Activated T-cell treated with anti-CD3 and anti-CD28 coated beads, Interleukin-2, amount 50 U/mL, for 1 hour (primary cell): ENCODE measurements at regions not wholly inside any gene's neighbourhood (a gene's known extent, or its start where the extent isn't known, plus 50 kb on each side); places are given as distances from the start of the nearest gene placed in this dataset.
"Not testable (repeated sequence)": the region's sequence is repeated elsewhere in the genome, so short reads cannot be mapped to it uniquely, and the experiment has no call there.

Experiments
- DNase-seq: peaks from one replicate; pipeline ENCODE4 v3.0.0-alpha.2; 2020

DNA sequence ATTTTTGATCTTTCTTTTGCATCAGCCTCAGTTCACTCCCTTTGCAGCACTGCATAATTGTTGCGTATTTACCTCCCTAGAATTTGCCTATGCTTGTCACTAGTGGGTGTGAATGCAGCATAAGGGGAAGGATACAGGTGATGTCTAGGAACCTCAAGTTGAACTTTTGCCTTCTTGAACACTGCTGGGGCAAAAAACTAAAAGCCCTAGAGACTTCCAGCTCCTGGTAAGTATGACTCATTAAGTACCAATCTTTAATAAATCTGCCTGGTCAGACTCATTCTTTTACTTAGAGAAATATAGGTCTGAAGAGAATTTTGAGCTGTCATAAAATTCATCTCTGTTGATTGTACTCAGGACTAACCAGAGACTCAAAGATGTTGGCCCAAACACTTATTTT is 547.3 kb upstream of the FANCL start:
- no peak for DNase-seq

- no peak for DNase-seq
Measured at GRCh38 chr2:58770846-58771245, 529.7 kb upstream of the FANCL start.

DNA sequence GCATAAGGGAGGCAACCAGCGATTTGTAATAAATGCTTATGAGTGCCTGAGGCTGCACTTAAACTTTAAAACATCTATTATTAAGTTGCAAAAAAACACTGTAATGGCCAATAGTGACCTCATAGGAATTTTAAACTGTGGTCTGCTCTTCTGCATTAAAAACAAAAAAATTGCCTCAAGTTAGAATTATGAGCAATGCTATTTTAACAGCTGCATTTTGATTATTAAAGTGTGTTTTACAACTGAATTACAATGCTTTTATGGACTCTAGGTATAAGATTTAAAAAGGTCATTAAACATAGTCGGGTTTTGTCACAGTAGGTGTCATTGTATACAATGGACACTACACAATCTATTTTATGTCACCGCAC is 528.7 kb upstream of the FANCL start:
- DNase-seq = no peak

DNA sequence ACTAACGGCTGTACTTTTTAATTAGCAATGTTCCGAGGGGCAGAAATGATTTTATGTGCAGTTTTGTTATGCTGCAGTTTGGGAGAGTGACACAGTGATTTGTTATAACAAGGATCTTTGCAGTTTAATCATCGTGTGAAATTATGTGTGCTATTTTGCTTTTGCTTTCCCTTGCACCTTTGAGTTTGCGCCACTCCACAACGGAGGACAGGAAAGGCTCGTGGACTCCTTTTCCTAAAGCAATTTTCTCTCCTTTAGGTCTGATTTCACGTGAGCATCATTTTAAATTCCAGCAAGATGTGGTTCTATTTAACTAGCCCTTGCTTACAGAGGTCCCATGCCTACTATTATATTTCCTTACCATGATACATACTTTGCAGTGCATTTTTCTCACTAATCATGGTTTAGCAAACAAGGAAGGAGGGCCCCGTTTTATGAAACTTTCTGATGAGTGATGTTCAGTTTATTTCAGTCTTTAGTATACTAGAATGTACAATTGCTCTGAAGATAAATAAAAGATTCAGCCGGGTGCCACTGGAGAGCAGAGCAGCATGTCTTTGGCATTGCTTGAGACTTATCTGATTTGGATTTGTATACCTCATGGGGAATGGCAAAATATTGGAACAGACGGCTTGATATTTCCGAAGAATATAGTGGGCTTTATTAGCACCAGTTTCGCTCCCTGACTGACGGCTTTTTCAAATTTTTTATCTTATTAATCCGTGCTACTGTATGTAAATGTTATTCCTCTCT is 528.2 kb upstream of the FANCL start:
- no peak for DNase-seq

DNA sequence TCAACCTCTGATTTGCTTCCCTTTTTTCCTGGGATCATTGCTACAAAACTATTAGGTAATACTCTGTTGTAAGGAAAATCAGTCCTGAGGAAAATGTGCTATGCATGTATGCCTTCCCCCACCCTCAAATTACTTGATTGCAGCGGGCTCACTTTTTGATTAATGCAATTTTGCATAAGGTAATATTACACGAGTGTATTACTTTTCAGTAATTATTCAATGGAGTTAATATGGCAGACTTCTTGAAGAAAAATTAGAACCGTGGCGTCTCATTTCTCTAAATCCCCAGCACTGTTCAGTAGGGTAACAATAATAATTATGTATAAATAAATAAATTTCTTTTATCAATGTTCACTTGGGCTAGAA is 527.6 kb upstream of the FANCL start:
- no peak for DNase-seq

DNA sequence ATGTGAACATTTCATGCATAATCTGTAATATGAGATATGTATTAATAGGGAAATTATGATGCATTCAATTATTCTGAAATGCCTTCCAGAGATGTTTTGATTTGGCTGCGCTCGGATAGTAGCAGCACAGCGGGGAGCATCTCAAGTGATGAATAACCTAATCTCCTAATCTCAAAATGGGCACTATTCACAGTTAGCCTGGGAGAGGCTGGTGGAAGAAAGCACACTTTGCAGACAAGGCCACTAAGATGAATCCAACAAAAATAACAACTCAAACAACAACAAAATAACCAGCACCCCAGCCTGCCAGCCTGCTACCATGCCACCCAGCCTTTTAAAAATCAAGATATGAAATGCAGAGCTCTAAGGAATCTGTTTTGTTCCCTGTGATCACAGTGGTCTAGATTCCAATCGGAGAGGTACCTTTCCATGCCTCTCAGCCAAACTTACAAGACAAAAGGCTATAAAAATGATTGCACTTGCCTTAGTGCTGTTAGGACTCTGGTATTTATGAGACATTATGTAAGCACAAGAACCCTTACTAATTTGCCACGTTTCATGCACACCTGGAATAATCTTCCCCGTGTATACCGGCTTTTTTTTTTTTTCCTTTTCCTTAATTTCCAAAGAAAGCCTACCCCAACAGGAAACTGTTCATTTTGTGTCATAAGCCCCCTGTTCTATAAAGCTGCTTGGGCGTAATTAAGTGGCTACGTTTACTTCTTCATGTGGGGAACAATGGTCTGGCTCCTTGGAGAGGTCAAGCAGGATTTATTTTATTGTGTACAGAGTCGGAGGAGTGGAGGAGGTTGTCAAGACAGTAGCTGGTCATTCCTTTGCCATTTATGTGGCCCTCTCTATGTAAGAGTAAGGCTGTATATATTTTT is 526.9 kb upstream of the FANCL start:
- no peak for DNase-seq

GRCh38 chr2:58764338-58765104 is 523.4 kb upstream of the FANCL start:
- DNase-seq = no peak

GRCh38 chr2:58762176-58762781 is 521.2 kb upstream of the FANCL start:
- DNase-seq = peak; percentile 15

- DNase-seq = no peak
Measured at GRCh38 chr2:58757971-58758370, 516.8 kb upstream of the FANCL start.

- DNase-seq = no peak
Measured at GRCh38 chr2:58756336-58756735, 515.2 kb upstream of the FANCL start.

DNA sequence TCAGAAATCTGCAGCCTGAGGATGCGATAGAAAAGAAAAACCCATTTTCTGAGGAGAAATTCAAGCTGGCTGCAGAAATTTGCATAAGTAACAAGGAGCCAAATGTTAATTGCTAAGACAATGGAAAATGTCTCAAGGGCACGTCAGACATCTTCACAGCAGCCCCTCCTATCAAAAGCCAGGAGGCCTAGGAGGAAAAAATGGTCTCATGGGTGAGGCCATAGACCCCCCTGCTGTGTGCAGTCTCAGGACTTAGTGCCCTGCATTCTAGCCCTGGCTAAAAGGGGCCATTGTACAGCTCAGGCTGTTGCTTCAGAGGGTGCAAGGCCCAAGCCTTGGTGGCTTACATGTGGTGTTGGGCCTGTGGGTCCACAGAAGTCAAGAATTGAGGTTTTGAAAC is 511.4 kb upstream of the FANCL start:
- DNase-seq = not testable (repeated sequence)

DNA sequence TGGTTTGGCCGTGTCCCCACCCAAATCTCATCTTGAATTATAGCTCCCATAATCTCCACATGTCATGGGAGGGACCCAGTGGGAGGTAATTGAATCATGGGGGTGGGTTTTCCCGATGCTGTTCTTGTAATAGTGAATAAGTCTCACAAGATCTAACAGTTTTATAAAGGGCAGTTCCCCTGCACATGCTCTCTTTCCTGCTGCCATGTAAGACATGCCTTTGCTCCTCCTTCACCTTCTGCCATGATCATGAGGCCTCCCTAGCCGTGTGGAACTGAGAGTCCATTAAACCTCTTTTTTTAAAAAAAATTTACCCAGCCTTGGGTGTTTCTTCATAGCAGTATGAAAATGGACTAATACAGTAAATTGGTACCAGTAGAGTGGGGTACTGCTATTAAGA is 510.6 kb upstream of the FANCL start:
- DNase-seq = not testable (repeated sequence)

DNA sequence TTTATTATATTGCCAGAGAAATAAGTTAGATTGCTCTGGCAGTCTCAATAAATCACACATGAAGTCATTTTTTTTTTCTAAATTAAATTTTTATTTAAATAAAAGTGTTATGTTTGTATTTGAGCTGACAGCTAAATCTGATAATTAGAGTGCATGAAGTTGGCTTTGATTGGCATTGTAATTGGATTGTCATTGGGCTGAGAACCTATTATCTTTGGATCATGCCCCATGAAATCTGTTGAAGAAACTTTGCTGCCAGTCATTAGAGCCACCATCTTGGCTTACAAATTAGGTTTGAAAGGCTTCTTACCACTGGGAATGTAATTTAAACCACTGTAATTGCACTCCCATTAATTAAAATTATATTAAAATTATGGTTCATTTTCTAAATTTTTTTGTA is 507.9 kb upstream of the FANCL start:
- DNase-seq = no peak

DNA sequence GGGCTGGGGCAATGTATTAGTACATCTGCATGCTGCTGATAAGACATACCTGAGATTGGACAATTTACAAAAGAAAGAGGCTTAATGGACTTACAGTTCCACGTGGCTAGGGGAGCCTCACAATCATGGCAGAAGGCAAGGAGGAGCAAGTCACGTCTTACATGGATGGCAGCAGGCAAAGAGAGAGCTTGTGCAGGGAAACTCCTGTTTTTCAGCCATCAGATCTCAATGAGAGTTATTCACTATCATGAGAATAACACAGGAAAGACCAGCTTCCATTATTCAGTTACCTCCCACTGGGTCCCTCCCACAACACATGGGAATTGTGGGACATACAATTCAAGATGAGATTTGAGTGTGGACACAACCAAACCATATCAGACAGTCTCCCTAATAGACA is 504.2 kb upstream of the FANCL start:
- DNase-seq = not testable (repeated sequence)

- DNase-seq = no peak
Measured at GRCh38 chr2:58740426-58740825, 499.3 kb upstream of the FANCL start.

DNA sequence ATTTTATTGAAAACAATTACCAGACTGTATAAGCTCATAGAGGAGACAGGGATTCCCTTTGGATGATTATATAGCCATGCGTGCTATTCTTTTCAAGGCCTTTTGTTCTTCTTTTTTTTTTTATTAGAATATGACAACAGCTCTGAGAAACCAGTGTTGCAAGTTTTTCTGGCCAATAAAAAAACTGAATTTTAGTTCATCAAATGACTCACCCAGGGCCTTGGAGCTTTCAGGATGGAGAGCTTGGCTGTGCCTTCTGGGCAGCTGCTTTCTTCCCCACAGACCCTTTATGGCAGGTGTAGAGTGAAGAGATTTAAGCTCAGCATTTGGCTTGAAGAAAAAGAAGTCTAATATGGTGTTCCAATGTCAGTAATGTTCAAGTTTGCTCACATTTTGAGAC is 497.9 kb upstream of the FANCL start:
- no peak for DNase-seq

DNA sequence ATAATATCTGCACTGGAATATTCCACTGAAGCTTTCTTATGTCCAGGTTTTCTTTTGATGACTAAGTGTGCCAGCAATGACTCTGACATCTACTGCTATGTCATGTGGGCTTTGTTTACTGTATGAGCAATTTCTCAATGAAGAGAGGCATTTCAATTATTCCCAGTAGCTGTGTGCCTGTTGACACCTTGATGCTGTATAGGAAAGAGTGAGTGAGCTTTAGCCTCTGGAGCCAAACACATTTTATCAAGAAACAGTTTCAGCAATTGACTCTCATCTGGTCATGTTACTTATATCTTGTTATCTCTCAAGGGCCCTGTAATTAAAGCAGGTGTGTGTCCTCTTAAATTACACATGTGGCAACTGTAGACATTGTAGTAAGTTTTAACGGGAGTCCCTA is 493.2 kb upstream of the FANCL start:
- DNase-seq = no peak

DNA sequence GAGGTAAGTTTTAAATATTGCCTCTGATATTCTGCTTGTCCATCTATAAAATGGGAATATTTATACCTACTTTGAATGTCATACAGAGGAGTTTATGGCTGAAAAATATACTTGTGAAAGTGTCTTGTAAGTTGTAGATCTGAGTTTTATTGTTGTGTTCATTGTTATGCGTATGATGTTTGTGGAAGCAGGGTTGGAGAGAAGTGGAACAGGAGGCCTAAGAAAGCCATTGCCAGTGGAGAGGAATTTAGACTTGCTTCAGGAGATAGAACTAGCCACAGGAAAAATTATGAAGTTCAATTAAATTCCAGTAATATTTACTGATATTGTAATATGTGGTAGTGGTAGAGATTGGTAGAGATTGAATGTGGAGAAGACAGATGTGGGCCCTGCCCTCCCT is 491.9 kb upstream of the FANCL start:
- DNase-seq = no peak

DNA sequence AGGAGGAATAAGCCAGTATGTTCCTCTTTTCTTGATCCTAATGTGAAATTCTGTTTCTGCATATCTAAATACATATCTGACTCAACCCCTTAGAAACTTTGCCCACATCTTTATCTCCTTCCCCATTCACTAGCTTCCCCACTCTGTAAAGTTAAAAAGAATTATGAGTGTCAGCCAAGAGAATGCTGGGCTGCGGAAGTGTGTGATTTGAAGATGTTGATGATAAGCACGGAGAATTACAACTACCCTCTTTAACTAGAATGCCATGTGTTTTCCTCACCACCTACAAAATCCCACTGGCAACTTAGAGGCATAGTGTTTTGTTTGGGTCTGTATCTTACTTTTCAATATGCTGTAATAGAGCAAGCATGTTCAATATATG is 490.4 kb upstream of the FANCL start:
- DNase-seq = no peak

DNA sequence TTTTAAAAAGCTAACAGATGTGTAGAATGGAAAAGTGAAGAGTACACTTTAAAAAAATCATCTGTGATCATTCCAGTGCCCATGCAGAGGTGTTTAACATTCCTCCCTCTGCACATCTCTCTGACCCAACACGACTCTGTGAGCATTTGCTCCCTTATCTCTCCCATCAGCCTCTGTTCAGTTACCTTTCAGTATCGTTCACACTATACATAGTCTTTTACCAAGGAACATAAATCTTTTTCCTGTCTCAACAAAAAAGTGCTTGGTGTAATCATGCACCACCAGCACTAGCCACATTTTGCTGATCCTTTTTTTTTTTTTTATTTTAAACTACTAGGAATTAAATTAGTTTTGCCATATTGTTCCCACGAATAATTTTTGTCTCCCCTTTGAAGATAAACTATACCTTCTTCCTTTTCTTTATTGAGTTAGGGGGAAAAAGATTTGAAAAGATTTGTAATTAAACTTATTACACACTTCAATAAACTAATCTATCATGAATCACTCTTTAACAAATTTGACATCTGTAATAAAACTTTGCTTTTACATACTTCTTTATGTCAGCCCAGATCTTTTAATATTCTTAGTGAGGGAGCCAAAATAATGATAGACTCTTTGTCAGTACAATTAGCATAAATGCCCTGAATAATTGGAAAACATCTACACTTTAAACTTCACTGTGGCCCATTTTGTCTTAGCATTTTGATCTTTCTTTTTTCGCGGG is 489.8 kb upstream of the FANCL start:
- DNase-seq = no peak

DNA sequence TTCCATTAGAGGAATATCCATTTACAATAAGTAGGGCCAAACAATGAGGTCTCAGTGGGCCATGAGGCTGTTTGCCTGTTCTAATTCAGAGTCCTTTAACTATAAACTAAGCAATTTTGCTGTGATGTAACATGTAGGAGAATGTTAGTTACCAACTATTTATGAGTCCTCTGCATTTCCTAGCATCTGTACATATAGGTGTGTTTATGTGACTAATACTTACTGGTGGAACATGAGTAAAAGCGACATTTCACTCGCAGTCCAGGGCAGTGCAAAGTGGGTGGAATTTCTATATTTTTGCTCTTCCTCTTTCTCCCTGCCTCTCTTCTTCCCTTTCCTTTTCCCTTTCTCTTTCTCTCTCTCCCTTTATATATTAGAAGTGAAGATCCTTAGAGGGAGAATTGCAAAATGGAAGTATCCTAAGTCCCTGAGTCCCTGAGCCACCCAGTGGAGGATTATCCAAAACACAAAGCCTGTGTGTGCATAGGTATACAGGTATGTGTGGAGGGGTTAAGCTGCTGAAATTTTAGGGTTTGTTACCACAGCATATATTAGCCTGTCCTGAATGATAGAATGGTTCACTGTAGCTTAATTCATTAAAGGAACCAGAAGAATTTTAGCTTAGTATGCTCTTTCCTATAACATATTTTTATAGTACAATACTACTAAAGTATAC is 487.0 kb upstream of the FANCL start:
- no peak for DNase-seq
